ENCODE measurements at regions not wholly inside any gene's neighbourhood (a gene's known extent, or its start where the extent isn't known, plus 50 kb on each side); places are given as distances from the start of the nearest gene placed in this dataset.

DNA sequence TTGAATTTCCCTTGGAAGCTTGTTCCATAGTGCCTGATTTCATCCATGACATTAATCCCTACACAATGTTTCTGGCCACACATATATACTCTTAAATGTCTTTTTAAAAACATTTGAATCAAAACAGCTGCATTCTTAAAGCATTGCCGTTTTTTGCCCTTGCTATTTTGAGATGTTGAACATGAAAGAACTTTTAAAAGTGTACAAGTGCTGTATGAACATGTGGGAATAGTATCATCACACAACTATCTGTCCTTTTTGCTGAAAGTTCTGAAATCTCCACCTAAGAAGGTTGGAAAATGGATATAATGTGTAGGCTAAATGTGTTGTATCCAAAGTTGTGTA lies 318.7 kb upstream of the UBE2E3 start:
- TF ChIP-seq, protein P1, sequence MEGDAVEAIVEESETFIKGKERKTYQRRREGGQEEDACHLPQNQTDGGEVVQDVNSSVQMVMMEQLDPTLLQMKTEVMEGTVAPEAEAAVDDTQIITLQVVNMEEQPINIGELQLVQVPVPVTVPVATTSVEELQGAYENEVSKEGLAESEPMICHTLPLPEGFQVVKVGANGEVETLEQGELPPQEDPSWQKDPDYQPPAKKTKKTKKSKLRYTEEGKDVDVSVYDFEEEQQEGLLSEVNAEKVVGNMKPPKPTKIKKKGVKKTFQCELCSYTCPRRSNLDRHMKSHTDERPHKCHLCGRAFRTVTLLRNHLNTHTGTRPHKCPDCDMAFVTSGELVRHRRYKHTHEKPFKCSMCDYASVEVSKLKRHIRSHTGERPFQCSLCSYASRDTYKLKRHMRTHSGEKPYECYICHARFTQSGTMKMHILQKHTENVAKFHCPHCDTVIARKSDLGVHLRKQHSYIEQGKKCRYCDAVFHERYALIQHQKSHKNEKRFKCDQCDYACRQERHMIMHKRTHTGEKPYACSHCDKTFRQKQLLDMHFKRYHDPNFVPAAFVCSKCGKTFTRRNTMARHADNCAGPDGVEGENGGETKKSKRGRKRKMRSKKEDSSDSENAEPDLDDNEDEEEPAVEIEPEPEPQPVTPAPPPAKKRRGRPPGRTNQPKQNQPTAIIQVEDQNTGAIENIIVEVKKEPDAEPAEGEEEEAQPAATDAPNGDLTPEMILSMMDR (IDR thresholded peaks at IDR 0.05; ENCODE audit: insufficient read depth, low read length) = no peak
- no peak for TF ChIP-seq POLR2AphosphoS5 (IDR thresholded peaks at IDR 0.05; ENCODE audit: low read depth)
